Hepatocyte (in vitro differentiated cells): ENCODE measurements at regions not wholly inside any gene's neighbourhood (a gene's known extent, or its start where the extent isn't known, plus 50 kb on each side); places are given as distances from the start of the nearest gene placed in this dataset.

Source experiments
- DNase-seq: peaks from one replicate; pipeline ENCODE4 v3.0.0-alpha.2; 2016; ENCODE audit warnings: low spot score
- H2AFZ ChIP-seq: fragments of 200-600 bp; sonication (generic); 2 replicates; pipeline ENCODE4 v1.6.0; 2016; ENCODE audit warnings: antibody characterized with exemption, mild to moderate bottlenecking
- H3K27ac ChIP-seq: fragments of 200-600 bp; sonication (generic); 2 replicates; pipeline ENCODE4 v1.5.1; 2016; ENCODE audit warnings: mild to moderate bottlenecking
- H3K27me3 ChIP-seq: fragments of 200-600 bp; sonication (generic); 2 replicates; pipeline ENCODE4 v1.6.1; 2016
- H3K36me3 ChIP-seq: fragments of 200-600 bp; sonication (generic); replicated peaks from 2 replicates; pipeline ENCODE4 v1.5.1; 2016; ENCODE audit warnings: low read depth; ENCODE audit not compliant: insufficient read depth
- H3K4me1 ChIP-seq: fragments of 200-600 bp; sonication (generic); 2 replicates; pipeline ENCODE4 v1.5.1; 2016; ENCODE audit warnings: mild to moderate bottlenecking, moderate library complexity; ENCODE audit not compliant: insufficient read depth
- H3K4me2 ChIP-seq: fragments of 200-600 bp; sonication (generic); 2 replicates; pipeline ENCODE4 v1.6.0; 2016
- H3K4me3 ChIP-seq: fragments of 200-600 bp; sonication (generic); 2 replicates; pipeline ENCODE4 v1.5.1; 2016; ENCODE audit warnings: mild to moderate bottlenecking
- H3K79me2 ChIP-seq: fragments of 200-600 bp; sonication (generic); 2 replicates; pipeline ENCODE4 v1.6.0; 2017; ENCODE audit warnings: mild to moderate bottlenecking
- H3K9me2 ChIP-seq: fragments of 200-600 bp; sonication (generic); replicated peaks from 2 replicates; pipeline ENCODE4 v1.6.0; 2017; ENCODE audit warnings: mild to moderate bottlenecking; ENCODE audit not compliant: insufficient read depth
- H3K9me3 ChIP-seq: fragments of 200-600 bp; sonication (generic); 2 replicates; pipeline ENCODE4 v1.5.1; 2016; ENCODE audit warnings: low read depth, mild to moderate bottlenecking
- H4K20me1 ChIP-seq: fragments of 200-600 bp; sonication (generic); 2 replicates; pipeline ENCODE4 v1.6.0; 2016; ENCODE audit warnings: mild to moderate bottlenecking; ENCODE audit not compliant: insufficient read depth, poor library complexity, severe bottlenecking
- CTCF ChIP-seq: fragments of 200-600 bp; sonication (generic); IDR thresholded peaks from 2 replicates; pipeline ENCODE4 v1.5.1; 2016; ENCODE audit warnings: antibody characterized with exemption, mild to moderate bottlenecking; ENCODE audit not compliant: poor library complexity
- EZH2 ChIP-seq: fragments of 200-600 bp; sonication (generic); IDR thresholded peaks from 2 replicates; pipeline ENCODE4 v1.6.1; 2016; ENCODE audit warnings: antibody characterized with exemption, mild to moderate bottlenecking, borderline replicate concordance
- EZH2phosphoT487 ChIP-seq: fragments of 200-600 bp; sonication (generic); IDR thresholded peaks from one replicate; pipeline ENCODE4 v1.6.1; 2018; ENCODE audit warnings: antibody characterized with exemption, mild to moderate bottlenecking, low read depth, moderate library complexity; ENCODE audit not compliant: unreplicated experiment, severe bottlenecking
- WGBS: methylation state at CpG from one replicate; pipeline ENCODE4 v1.1.6; 2016; ENCODE audit warnings: low lambda C conversion rate; ENCODE audit errors: missing lambda C conversion rate; 5-methylcytosine and 5-hydroxymethylcytosine counted together

DNA sequence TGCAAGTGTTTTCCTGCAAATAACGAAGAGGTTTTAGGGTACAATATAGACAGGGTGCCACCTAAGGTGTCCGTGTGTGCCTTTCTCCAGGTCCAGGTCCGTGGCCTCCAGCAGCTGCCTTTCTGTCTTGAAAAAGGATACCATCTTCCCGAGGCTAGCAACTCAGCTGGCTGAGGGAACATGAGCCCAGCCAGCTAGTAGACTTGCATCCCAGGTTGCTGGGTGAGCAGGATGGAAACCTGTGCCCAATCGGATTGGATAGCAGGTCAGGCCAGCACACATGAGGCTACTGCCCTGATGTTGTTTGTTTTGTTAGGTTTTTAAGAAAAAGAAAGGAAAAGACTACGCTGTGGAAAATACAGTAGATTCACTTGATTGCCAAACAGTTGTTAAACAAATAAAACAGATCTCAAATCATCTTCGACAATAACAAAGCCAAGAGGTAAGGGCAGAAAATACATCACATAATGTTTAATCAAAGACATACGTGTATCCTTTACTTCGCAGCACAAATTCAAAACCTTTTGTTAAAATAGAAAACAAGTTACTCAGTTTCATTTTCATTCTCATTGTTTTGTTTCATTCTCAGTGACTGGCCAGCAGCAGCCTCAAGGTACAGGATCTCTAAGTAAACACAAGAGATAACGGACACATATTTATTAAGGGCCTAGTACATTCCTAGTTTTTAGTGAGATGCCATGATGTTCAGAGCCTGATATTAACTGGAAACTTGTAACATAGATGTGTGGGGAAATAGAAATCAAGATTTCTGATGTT is 661.2 kb upstream of the NR2F2 start:
- no peak overlapping the region for H3K27ac ChIP-seq
- no peaks in the 10 kb centered on the region for H3K79me2 ChIP-seq
- H3K9me2 ChIP-seq, result no peaks in the 10 kb centered on the region
- peaks cover 8% of the 10 kb centered on the region for H3K4me1 ChIP-seq
- 66% methylated on average over 10 of the region's 10 CpGs for WGBS
- no peak for DNase-seq
- H2AFZ ChIP-seq, result no peak overlapping the region
- no peak overlapping the region for H3K4me3 ChIP-seq
- TF ChIP-seq EZH2phosphoT487 (no peak), EZH2 (no peak), CTCF (no peak)
- H3K4me2 ChIP-seq, result peak overlapping the region; percentile 44
- H3K36me3 ChIP-seq, result no peaks in the 10 kb centered on the region
- no peaks in the 10 kb centered on the region for H3K9me3 ChIP-seq
- H4K20me1 ChIP-seq, result no peaks in the 10 kb centered on the region
- H3K27me3 ChIP-seq, result no peaks in the 10 kb centered on the region

- no peaks in the 10 kb centered on the region for H3K4me1 ChIP-seq
- no peak overlapping the region for H3K4me2 ChIP-seq
- no peak overlapping the region for H3K4me3 ChIP-seq
- 78% methylated on average over 4 of the region's 4 CpGs for WGBS
- no peaks in the 10 kb centered on the region for H3K79me2 ChIP-seq
- no peaks in the 10 kb centered on the region for H3K36me3 ChIP-seq
- H3K27me3 ChIP-seq, result no peaks in the 10 kb centered on the region
- H3K9me3 ChIP-seq, result no peaks in the 10 kb centered on the region
- no peak for DNase-seq
- no peaks in the 10 kb centered on the region for H4K20me1 ChIP-seq
- no peak overlapping the region for H2AFZ ChIP-seq
- TF ChIP-seq CTCF (no peak), EZH2 (no peak), EZH2phosphoT487 (no peak)
- no peaks in the 10 kb centered on the region for H3K9me2 ChIP-seq
- no peak overlapping the region for H3K27ac ChIP-seq
These were observed 656.5 kb upstream of the NR2F2 start for GRCh38 chr15:95674031-95674430.

GRCh38 chr15:95676500-95676899 is 654.0 kb upstream of the NR2F2 start:
- H3K79me2 ChIP-seq, result no peaks in the 10 kb centered on the region
- 93% methylated on average over 3 of the region's 3 CpGs for WGBS
- no peaks in the 10 kb centered on the region for H3K27me3 ChIP-seq
- no peaks in the 10 kb centered on the region for H4K20me1 ChIP-seq
- H3K9me2 ChIP-seq, result no peaks in the 10 kb centered on the region
- no peak for DNase-seq
- TF ChIP-seq EZH2phosphoT487, result no peak
- no peak for TF ChIP-seq CTCF
- no peak for TF ChIP-seq EZH2
- H3K36me3 ChIP-seq, result no peaks in the 10 kb centered on the region
- no peaks in the 10 kb centered on the region for H3K9me3 ChIP-seq
- no peak overlapping the region for H3K4me2 ChIP-seq
- H3K4me3 ChIP-seq, result no peak overlapping the region
- no peaks in the 10 kb centered on the region for H3K4me1 ChIP-seq
- H2AFZ ChIP-seq, result no peak overlapping the region
- no peak overlapping the region for H3K27ac ChIP-seq
